MCF 10A (cell line): ENCODE measurements at regions not wholly inside any gene's neighbourhood (a gene's known extent, or its start where the extent isn't known, plus 50 kb on each side); places are given as distances from the start of the nearest gene placed in this dataset.

Experiments used
- BruUV-seq: library from RNA; stranded (reverse); fragments of 400-500 nt; replicated peaks from 2 replicates; lab custom pipeline; 2021; lab: Mats Ljungman, UMichigan
- CTCF ChIA-PET: fragments of 300-600 bp; sonication (Branson Sonifier 250); formaldehyde crosslinking; extraction: SDS; loops from one replicate; lab custom pipeline; 2021; ENCODE audit warnings: antibody characterized with exemption, inconsistent platforms; lab: Yijun Ruan, JAX
- POLR2A ChIA-PET: fragments of 300-600, 350-650 bp; sonication (Branson Sonifier 250); formaldehyde crosslinking; extraction: SDS; loops from one replicate; lab custom pipeline; 2020; ENCODE audit warnings: antibody characterized with exemption, inconsistent platforms; lab: Yijun Ruan, JAX
- DNase-seq: peaks from one replicate; pipeline ENCODE4 v3.0.0-alpha.2; 2018; ENCODE audit not compliant: unreplicated experiment
- H3K27ac Mint-ChIP-seq: one replicate; pipeline ENCODE4 v1.8.0; 2022; ENCODE audit warnings: mild to moderate bottlenecking, low read depth, mixed read lengths; ENCODE audit not compliant: unreplicated experiment
- H3K27me3 Mint-ChIP-seq: one replicate; pipeline ENCODE4 v1.8.0; 2022; ENCODE audit warnings: mixed read lengths; ENCODE audit not compliant: insufficient read depth, unreplicated experiment
- H3K36me3 Mint-ChIP-seq: one replicate; pipeline ENCODE4 v1.8.0; 2022; ENCODE audit warnings: mild to moderate bottlenecking, moderate library complexity, mixed read lengths; ENCODE audit not compliant: insufficient read depth, unreplicated experiment
- H3K4me1 Mint-ChIP-seq: one replicate; pipeline ENCODE4 v1.8.0; 2022; ENCODE audit warnings: mixed read lengths; ENCODE audit not compliant: insufficient read depth, unreplicated experiment
- H3K4me3 Mint-ChIP-seq: one replicate; pipeline ENCODE4 v1.8.0; 2022; ENCODE audit warnings: mild to moderate bottlenecking, moderate library complexity, mixed read lengths; ENCODE audit not compliant: unreplicated experiment
- H3K9me3 Mint-ChIP-seq: one replicate; pipeline ENCODE4 v1.8.0; 2022; ENCODE audit warnings: mixed read lengths; ENCODE audit not compliant: unreplicated experiment
- CTCF ChIP-seq: fragments of 200-600 bp; IDR thresholded peaks from one replicate; pipeline ENCODE4 v1.8.0; 2022; ENCODE audit warnings: antibody characterized with exemption, mild to moderate bottlenecking; ENCODE audit not compliant: unreplicated experiment
- intact Hi-C: fragments of 100-400 bp; cut with micrococcal nuclease; formaldehyde crosslinking; loops from 2 replicates; pipeline ENCODE4 v1.14.1; 2022

- DNase-seq = peak; percentile 63
- ChIA-PET POLR2A (no interaction called here), CTCF (interaction anchor here (0.6 to 1.5 kb wide), 7 partner anchors 11 to 1468 kb away, joined by 3 to 6 read pairs (median 3); no protein-coding TSS in a partner anchor)
- Mint-ChIP-seq H3K27ac (no peak overlapping the region), H3K4me3 (no peak overlapping the region), H3K9me3 (no peaks in the 10 kb centered on the region), H3K27me3 (peaks cover 61% of the 10 kb centered on the region), H3K4me1 (no peaks in the 10 kb centered on the region), H3K36me3 (no peaks in the 10 kb centered on the region)
- no TSS peak for BruUV-seq
- intact Hi-C loops = loop anchor here (1.0 to 10.0 kb wide), 5 partner anchors 234 to 954 kb away; no protein-coding TSS in a partner anchor
- TF ChIP-seq CTCF = peak; percentile 66
Observed at GRCh38 chr10:111360260-111360925, 283.6 kb downstream of the ADRA2A start.

GRCh38 chr10:111367531-111367930 is 290.7 kb downstream of the ADRA2A start:
- POLR2A ChIA-PET = interaction anchor here (0.6 kb wide), 1 partner anchor 465 kb away, joined by 5 read pairs; no protein-coding TSS in a partner anchor
- no TSS peak for BruUV-seq

GRCh38 chr10:111370101-111370500 is 293.3 kb downstream of the ADRA2A start:
- TF ChIP-seq CTCF = no peak
- no TSS peak for BruUV-seq
- no peak for DNase-seq
- Mint-ChIP-seq H3K27me3 (peaks cover 11% of the 10 kb centered on the region), H3K4me1 (no peaks in the 10 kb centered on the region), H3K9me3 (no peaks in the 10 kb centered on the region), H3K36me3 (no peaks in the 10 kb centered on the region), H3K27ac (no peak overlapping the region), H3K4me3 (no peak overlapping the region)
- intact Hi-C loops = no loop called here
- ChIA-PET POLR2A (no interaction called here), CTCF (no interaction called here)

More at GRCh38 chr10:111367531-111367930, 290.7 kb downstream of the ADRA2A start:
- no peak for DNase-seq
- TF ChIP-seq CTCF = no peak
- Mint-ChIP-seq H3K27me3 (peaks cover 27% of the 10 kb centered on the region), H3K4me1 (no peaks in the 10 kb centered on the region), H3K36me3 (no peaks in the 10 kb centered on the region), H3K4me3 (no peak overlapping the region), H3K9me3 (no peaks in the 10 kb centered on the region), H3K27ac (no peak overlapping the region)
- intact Hi-C loops = loop anchor here (10.0 kb wide), 2 partner anchors 227 to 947 kb away; no protein-coding TSS in a partner anchor
- CTCF ChIA-PET = no interaction called here

GRCh38 chr10:111373696-111374095 is 296.9 kb downstream of the ADRA2A start:
- no peak overlapping the region for H3K4me3 Mint-ChIP-seq
- H3K9me3 Mint-ChIP-seq = no peaks in the 10 kb centered on the region
- no peak overlapping the region for H3K27ac Mint-ChIP-seq
- BruUV-seq = no TSS peak
- H3K36me3 Mint-ChIP-seq = no peaks in the 10 kb centered on the region
- intact Hi-C loops = no loop called here
- ChIA-PET CTCF (interaction anchor here (0.6 to 0.7 kb wide), 3 partner anchors 31 to 445 kb away, joined by 3 read pairs; no protein-coding TSS in a partner anchor), POLR2A (interaction anchor here (0.6 kb wide), 2 partner anchors 26 to 82 kb away, joined by 3 read pairs; no protein-coding TSS in a partner anchor)
- H3K4me1 Mint-ChIP-seq = no peaks in the 10 kb centered on the region
- DNase-seq = no peak
- no peak for TF ChIP-seq CTCF
- H3K27me3 Mint-ChIP-seq = peaks cover 19% of the 10 kb centered on the region
